GM18502 (cell line): ENCODE measurements at regions not wholly inside any gene's neighbourhood (a gene's known extent, or its start where the extent isn't known, plus 50 kb on each side); places are given as distances from the start of the nearest gene placed in this dataset.
"Not testable (repeated sequence)": the region's sequence is repeated elsewhere in the genome, so short reads cannot be mapped to it uniquely, and the experiment has no call there.

ENCODE experiments used
- ATAC-seq: cut with Tn5 transposase; IDR thresholded peaks from one replicate; pipeline ENCODE4 v1.9.1; 2021; ENCODE audit warnings: mild to moderate bottlenecking; ENCODE audit not compliant: unreplicated experiment, poor library complexity

- ATAC-seq, result no peak
These were observed 286.6 kb downstream of the COL11A1 start for GRCh38 chr1:102821707-102822106.

GRCh38 chr1:102800406-102800805 is 307.9 kb downstream of the COL11A1 start:
- ATAC-seq, result no peak

GRCh38 chr1:102799496-102799895 is 308.8 kb downstream of the COL11A1 start:
- ATAC-seq, result no peak

GRCh38 chr1:102798718-102799117 is 309.6 kb downstream of the COL11A1 start:
- no peak for ATAC-seq

DNA sequence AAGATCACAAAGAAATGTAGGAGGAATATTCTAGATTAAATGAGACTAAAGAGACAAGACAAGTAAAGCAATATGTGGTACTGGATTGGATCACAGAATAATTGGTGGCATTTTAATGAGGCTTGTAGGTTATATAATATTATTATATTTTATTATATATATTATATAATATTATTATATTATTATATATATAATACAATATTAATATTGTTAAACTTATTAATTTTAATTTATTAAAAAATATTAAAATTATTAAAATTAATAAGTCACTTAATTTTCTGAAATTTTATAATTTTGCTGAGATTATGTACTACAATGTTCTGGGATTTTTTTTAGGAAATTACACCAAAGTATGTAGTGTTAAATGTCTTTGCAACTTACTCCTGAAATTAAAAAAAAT is 311.9 kb downstream of the COL11A1 start:
- no peak for ATAC-seq

DNA sequence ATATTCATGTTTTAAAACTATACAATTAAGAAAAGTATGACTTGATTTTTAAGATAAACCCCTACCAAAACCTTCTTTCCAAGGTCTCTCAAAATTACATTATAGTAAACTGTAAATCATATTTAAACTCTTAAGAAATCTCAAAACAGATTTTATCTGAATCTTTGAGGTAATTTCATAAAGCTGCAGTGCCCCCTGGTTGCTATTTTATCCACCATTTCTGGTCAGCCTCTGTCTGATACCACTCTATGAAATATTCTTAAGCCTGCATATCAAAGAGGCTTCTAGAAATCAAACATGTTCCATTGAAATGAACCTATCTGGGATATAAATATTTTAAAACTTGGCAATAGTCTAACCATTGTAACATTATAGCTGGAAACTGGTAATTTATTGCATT is 317.3 kb downstream of the COL11A1 start:
- ATAC-seq, result no peak

- not testable (repeated sequence) for ATAC-seq
These were observed 318.4 kb downstream of the COL11A1 start for GRCh38 chr1:102789951-102790350.

GRCh38 chr1:102783487-102783886 is 324.8 kb downstream of the COL11A1 start:
- ATAC-seq, result no peak

GRCh38 chr1:102782144-102782543 is 326.2 kb downstream of the COL11A1 start:
- ATAC-seq, result no peak

GRCh38 chr1:102776071-102776470 is 332.3 kb downstream of the COL11A1 start:
- ATAC-seq, result no peak

DNA sequence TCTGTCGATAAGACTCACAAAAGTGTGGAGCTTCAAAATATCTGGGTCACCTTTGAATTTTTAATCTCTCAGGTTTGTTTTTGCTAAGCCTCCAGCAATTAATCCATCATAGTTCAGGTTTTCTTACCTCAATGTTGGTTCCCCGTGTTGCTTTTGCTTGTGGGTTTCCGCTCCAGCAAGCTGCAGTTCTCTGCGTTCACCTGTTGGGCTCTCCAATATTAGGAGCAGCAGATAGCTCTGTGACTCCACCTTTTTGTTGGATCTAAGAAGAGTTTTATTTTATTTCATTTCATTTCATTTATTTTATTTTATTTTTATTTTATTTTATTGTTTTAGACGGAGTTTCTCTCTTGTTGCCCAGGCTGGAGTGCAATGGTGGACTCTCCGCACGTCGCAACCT is 335.5 kb downstream of the COL11A1 start:
- ATAC-seq, result no peak

DNA sequence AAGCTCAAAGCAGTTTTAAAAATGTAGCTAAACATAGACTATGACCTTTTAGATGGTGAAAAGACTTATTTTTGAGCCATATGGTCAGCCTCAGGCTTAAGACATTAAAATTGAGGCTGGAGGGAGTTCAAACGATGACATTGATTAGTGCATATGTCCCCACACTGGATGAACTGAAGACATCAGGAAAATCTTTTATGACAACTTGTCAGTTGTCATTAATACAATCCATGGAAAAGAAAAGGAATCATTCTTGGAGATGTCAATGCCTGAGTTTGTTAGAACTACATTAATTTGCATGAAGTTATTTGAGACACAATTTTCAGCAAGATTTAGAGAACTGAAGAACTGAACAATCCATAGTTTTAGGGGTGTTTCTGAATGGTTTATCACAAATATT is 349.9 kb downstream of the COL11A1 start:
- ATAC-seq, result no peak

- ATAC-seq, result no peak
These were observed 351.0 kb downstream of the COL11A1 start for GRCh38 chr1:102757363-102757762.

GRCh38 chr1:102751111-102751510 is 357.2 kb downstream of the COL11A1 start:
- ATAC-seq, result no peak

DNA sequence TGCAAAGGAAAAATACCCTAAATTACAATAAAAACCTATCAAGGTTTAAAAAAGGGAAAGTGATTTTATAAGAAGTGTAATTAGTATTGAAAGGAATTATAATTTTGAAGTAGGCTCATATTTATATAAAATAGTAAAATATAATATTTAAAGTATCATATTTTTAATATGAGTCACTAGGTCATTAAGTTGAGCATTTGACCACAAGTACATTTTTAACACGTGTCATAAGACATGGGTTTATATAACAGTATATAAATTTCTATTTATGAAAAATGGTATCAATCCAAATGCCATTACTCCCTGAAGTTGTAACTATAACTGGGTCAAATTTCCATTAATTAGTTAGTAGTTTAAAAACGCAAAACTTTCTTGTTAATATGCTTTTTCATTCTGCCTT is 365.9 kb downstream of the COL11A1 start:
- ATAC-seq, result no peak

- ATAC-seq, result no peak
These were observed 374.7 kb downstream of the COL11A1 start for GRCh38 chr1:102733491-102734236.

- no peak for ATAC-seq
These were observed 375.4 kb downstream of the COL11A1 start for GRCh38 chr1:102732927-102733326.

DNA sequence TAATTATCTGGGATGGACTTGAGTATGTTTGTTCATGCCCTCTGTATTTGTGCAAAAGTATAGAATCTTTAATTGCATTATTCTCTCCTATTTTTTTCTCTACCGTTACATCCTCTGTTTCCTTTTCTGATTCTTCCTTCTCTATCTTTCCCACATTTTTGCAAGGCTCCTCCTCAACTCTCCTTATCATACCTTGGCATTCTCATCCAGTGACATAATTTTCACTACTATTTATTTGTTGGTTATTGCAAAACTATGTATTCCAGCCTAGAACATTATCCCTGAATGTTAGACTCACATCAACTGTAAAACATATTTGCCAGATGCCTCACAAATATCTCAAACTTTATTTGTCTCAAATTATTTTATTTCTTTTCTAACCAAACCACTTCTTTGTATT is 381.9 kb downstream of the COL11A1 start:
- no peak for ATAC-seq

GRCh38 chr1:102724741-102725140 is 383.6 kb downstream of the COL11A1 start:
- no peak for ATAC-seq

- ATAC-seq, result no peak
These were observed 393.2 kb downstream of the COL11A1 start for GRCh38 chr1:102715150-102715549.

DNA sequence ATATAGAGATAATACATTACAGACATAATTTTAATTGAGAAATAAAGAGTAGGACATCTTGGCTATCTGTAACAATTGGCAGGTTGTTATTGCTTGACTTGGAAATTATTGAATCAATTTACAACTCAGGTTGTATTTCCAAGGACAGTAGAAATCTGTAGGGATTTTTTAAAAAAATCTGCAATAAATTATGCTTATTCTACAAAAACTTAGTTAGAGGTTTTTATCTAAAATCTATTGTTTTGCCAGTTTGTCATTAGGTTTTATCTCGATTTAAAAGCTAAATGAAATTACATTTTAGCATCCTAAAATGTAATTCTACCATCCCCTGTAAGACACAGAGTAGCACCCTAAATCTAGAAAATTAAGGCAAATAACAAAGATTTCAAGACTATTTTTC is 408.8 kb downstream of the COL11A1 start:
- no peak for ATAC-seq

- no peak for ATAC-seq
These were observed 415.0 kb downstream of the COL11A1 start for GRCh38 chr1:102693345-102693744.
